ENCODE measurements at regions not wholly inside any gene's neighbourhood (a gene's known extent, or its start where the extent isn't known, plus 50 kb on each side); places are given as distances from the start of the nearest gene placed in this dataset.

DNA sequence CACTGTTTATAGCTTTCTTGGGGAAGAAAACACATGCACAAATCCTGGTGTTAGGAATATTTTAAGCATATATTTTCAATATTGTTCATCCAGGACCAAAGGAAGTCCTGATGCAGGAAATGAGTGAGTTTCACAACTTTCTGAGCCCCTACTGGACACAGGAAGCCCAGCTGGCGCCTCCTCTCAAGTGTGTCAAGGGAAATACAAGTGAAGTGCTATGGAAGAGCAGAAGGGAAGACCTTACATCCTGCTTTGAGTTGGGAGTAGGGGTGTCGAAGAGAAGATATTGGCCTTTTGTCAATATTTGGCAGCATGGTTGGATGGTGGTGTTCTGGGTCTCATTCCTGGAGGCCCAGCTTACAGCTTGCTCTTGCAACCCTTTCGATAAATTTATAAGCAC, 66.1 kb upstream of the ZDHHC17 start:
- TF ChIP-seq, protein P1, sequence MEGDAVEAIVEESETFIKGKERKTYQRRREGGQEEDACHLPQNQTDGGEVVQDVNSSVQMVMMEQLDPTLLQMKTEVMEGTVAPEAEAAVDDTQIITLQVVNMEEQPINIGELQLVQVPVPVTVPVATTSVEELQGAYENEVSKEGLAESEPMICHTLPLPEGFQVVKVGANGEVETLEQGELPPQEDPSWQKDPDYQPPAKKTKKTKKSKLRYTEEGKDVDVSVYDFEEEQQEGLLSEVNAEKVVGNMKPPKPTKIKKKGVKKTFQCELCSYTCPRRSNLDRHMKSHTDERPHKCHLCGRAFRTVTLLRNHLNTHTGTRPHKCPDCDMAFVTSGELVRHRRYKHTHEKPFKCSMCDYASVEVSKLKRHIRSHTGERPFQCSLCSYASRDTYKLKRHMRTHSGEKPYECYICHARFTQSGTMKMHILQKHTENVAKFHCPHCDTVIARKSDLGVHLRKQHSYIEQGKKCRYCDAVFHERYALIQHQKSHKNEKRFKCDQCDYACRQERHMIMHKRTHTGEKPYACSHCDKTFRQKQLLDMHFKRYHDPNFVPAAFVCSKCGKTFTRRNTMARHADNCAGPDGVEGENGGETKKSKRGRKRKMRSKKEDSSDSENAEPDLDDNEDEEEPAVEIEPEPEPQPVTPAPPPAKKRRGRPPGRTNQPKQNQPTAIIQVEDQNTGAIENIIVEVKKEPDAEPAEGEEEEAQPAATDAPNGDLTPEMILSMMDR (conservative IDR thresholded peaks at IDR 0.05; ENCODE audit: control insufficient read depth, insufficient read depth, low read depth, low read length) = no peak
- H3K4me3 ChIP-seq (ENCODE audit: control insufficient read depth, low read depth, low read length) = no peak overlapping the region
- DNase-seq (ENCODE audit: low read depth) = no peak

DNA sequence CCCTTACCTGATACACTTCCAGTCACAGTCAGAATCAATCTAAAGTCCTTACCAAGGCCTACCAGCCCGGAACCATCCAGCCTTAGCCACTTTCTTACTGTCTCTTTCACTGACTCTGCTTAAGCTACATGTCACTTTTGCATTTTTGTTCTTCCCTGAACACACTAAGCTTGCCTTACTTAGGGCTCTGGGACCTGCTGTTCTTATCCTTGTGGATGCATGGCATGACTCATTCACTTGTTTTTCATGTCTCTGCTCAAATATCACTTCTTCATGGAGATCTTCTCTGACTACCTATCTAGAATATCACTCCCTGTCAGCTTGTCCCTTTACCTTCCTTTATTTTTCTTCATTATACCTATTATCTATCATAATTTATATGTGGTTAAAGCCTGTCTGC, 65.6 kb upstream of the ZDHHC17 start:
- no peak overlapping the region for H3K4me3 ChIP-seq (ENCODE audit: control insufficient read depth, low read depth, low read length)
- peak; percentile 25 for DNase-seq (ENCODE audit: low read depth)
- TF ChIP-seq, protein P1 (conservative IDR thresholded peaks at IDR 0.05; ENCODE audit: control insufficient read depth, insufficient read depth, low read depth, low read length) = no peak

DNA sequence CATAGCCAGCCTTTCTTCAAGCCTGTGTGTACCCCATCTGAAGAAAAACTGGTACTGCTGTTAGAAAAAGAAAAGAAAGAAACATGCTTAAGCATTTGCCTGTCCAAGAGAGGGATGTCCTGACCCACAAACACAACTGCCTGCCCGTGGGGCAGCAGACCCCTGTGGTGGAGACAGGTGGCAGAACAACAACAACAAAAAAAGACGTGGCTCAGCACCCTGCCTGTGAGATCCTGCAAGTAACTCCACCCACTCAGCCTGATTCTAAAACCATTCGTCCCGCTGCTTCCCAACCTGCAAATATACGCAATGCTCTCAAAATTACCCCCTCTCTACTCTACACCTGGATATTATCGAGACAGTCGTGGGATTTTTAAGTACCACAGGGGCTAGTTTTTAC, 64.9 kb upstream of the ZDHHC17 start:
- H3K4me3 ChIP-seq (ENCODE audit: control insufficient read depth, low read depth, low read length) = no peak overlapping the region
- DNase-seq (ENCODE audit: low read depth) = no peak
- TF ChIP-seq, protein P1 (conservative IDR thresholded peaks at IDR 0.05; ENCODE audit: control insufficient read depth, insufficient read depth, low read depth, low read length) = no peak

DNA sequence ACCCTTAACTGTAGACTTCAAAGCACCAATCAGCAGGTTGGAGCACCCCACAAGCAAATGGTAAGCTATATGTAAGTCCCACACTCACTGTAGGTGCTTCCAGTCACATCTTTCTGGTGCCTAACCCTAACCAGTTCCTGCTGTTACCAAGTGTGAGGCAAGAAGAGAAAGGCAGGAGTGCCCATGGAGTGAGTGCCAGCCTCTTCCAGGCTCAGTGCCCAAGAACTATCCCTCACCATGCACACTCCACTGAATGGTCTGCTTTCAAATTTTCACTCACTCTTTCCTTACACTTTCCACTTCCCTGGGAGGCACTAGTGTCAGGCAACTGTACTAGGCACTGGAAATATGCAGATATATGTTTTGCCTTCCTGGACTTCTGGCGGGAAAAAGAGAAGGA, 62.2 kb upstream of the ZDHHC17 start:
- H3K4me3 ChIP-seq (ENCODE audit: control insufficient read depth, low read depth, low read length) = no peak overlapping the region
- TF ChIP-seq, protein P1 (conservative IDR thresholded peaks at IDR 0.05; ENCODE audit: control insufficient read depth, insufficient read depth, low read depth, low read length) = no peak
- DNase-seq (ENCODE audit: low read depth) = no peak

DNA sequence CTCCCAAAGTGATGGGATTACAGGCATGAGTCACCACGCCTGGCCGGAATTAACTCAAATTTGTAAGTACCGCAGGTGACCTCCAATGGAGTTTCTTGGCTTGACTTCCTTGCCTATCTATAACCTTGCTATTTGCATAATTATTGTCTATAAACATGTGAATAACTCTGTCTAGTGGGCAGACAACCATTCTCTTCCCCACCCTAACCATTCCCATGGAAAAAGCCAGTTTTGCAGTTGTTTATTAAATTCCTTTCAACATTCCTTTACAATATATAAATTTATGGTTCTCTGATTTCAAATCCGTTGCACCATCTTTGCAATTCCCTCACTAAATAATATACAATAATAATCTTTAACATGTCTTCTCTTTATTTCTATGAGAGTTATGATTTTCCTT, 61.0 kb upstream of the ZDHHC17 start:
- TF ChIP-seq, protein P1 (conservative IDR thresholded peaks at IDR 0.05; ENCODE audit: control insufficient read depth, insufficient read depth, low read depth, low read length) = no peak
- no peak overlapping the region for H3K4me3 ChIP-seq (ENCODE audit: control insufficient read depth, low read depth, low read length)
- DNase-seq (ENCODE audit: low read depth) = no peak

DNA sequence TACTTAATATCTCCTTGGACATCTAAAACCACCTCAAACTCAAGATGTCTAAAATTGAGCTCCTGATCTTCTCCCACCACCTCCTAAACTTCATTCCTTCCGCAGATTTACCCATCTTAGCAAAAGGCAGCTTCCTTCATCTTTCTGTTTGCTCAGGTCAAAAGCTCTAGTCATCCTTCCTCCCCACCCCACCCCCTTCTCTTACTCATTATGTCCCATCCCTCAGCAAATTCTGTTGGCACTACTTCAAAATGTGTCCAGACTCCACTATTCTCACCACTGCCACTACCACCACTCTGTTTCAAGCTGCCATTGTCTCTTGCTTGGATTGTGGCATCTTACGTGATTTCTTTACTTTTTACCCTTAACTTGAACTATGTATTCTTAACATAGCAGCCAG, 59.2 kb upstream of the ZDHHC17 start:
- no peak overlapping the region for H3K4me3 ChIP-seq (ENCODE audit: control insufficient read depth, low read depth, low read length)
- TF ChIP-seq, protein P1 (conservative IDR thresholded peaks at IDR 0.05; ENCODE audit: control insufficient read depth, insufficient read depth, low read depth, low read length) = no peak
- peak; percentile 18 for DNase-seq (ENCODE audit: low read depth)

DNA sequence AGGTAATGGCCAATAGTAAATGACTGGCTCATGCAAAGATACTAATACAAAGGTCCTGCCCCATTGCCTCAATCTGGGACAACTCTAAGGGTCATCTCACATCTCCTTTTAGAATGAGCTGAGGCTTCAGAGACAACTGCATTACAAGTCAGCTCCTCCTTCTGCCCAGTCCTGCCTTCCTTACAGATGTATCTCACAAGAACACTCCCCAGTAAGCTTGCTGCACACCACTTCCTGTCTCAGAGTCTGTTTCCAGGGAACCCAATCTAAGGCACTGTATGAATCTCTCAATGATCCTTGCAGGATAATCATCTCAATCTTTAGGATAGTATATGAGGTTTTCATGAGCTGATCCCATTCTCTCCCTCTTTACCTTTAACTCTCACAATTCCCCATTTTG, 57.8 kb upstream of the ZDHHC17 start:
- TF ChIP-seq, protein P1 (conservative IDR thresholded peaks at IDR 0.05; ENCODE audit: control insufficient read depth, insufficient read depth, low read depth, low read length) = no peak
- DNase-seq (ENCODE audit: low read depth) = peak; percentile 14
- no peak overlapping the region for H3K4me3 ChIP-seq (ENCODE audit: control insufficient read depth, low read depth, low read length)
